Upper lobe of right lung (tissue), 1 donor: ENCODE measurements at regions not wholly inside any gene's neighbourhood (a gene's known extent, or its start where the extent isn't known, plus 50 kb on each side); places are given as distances from the start of the nearest gene placed in this dataset.

Experiments used
- ATAC-seq: fragments of 200-7000 bp; cut with Tn5 transposase; one replicate; pipeline ENCODE4 v1.9.1; 2020; ENCODE audit warnings: mild to moderate bottlenecking, moderate library complexity
- DNase-seq: peaks from one replicate; pipeline ENCODE4 v3.0.0-alpha.2; 2020
- H3K27ac ChIP-seq: fragments of 200-600 bp; one replicate; pipeline ENCODE4 v1.8.0; 2022
- H3K27me3 ChIP-seq: fragments of 200-600 bp; one replicate; pipeline ENCODE4 v1.8.0; 2022; ENCODE audit warnings: mild to moderate bottlenecking
- H3K36me3 ChIP-seq: fragments of 200-600 bp; one replicate; pipeline ENCODE4 v1.8.0; 2022
- H3K4me1 ChIP-seq: fragments of 200-600 bp; one replicate; pipeline ENCODE4 v1.8.0; 2022
- H3K4me3 ChIP-seq: fragments of 200-600 bp; one replicate; pipeline ENCODE4 v1.8.0; 2022; ENCODE audit warnings: mild to moderate bottlenecking
- H3K9me3 ChIP-seq: fragments of 200-600 bp; one replicate; pipeline ENCODE4 v1.8.0; 2022
- intact Hi-C: fragments of 100-400 bp; cut with DNase I; formaldehyde crosslinking; loops from one replicate; pipeline ENCODE4 v1.11.0; 2022
- TF ChIP-seq, protein P1 (sequence below): fragments of 200-600 bp; IDR thresholded peaks from one replicate; pipeline ENCODE4 v1.8.0; 2022; ENCODE audit warnings: antibody characterized with exemption
- donor health status: DM: no; HTN: yes; CAD: no; lungs with severe emphysema.

DNA sequence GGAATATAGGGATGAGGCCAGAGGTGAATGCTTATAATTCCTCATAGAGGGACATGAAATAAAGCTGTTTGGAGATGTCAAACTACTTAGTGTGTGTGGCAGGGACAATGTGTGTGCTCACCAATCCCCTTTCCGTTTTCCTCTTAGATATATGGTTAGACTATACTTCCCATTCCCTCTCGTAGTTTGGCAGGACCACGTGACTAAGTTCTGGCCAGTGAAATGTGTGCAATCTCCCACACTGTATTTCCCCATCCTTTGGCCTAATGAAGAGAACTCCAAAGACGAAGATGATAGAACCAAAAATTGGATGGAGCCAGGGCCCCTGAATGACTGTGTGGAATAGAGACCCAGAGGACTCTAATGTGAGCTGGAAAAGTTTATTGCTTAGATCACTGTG is 233.4 kb upstream of the KLF4 start:
- no peak overlapping the region for H3K27ac ChIP-seq
- intact Hi-C loops: no loop called here
- no peaks in the 10 kb centered on the region for H3K4me1 ChIP-seq
- DNase-seq (no peak), ATAC-seq (peak; percentile 36)
- H3K9me3 ChIP-seq: no peaks in the 10 kb centered on the region
- no peaks in the 10 kb centered on the region for H3K36me3 ChIP-seq
- H3K4me3 ChIP-seq: no peak overlapping the region
- no peaks in the 10 kb centered on the region for H3K27me3 ChIP-seq
- TF ChIP-seq, protein P1, sequence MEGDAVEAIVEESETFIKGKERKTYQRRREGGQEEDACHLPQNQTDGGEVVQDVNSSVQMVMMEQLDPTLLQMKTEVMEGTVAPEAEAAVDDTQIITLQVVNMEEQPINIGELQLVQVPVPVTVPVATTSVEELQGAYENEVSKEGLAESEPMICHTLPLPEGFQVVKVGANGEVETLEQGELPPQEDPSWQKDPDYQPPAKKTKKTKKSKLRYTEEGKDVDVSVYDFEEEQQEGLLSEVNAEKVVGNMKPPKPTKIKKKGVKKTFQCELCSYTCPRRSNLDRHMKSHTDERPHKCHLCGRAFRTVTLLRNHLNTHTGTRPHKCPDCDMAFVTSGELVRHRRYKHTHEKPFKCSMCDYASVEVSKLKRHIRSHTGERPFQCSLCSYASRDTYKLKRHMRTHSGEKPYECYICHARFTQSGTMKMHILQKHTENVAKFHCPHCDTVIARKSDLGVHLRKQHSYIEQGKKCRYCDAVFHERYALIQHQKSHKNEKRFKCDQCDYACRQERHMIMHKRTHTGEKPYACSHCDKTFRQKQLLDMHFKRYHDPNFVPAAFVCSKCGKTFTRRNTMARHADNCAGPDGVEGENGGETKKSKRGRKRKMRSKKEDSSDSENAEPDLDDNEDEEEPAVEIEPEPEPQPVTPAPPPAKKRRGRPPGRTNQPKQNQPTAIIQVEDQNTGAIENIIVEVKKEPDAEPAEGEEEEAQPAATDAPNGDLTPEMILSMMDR: no peak

DNA sequence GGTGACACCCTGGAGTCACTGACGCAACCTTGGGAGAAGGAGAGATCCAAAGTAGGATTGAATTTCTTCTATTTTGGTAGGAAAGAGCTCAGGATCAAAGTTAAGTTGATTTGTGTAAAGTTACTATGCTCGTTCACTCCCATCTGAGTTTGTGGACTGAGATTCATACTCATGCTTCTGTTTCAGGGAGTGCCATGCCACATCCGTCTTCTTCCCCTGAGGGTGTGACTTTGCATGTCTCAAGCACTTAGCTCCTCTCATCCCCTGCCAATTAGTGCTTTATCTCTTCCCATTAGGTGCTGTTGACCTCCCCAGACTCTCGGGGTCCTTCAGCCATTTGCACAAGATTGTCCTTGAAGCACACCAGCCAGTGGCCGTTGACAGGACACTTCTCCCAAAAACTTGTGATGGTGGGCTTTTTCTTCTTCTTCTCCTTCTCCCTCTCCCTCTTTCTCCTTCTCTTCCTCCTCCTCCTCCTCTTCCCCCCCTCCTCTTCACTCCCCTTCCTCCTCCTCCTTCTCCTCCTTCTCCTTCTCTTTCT is 232.2 kb upstream of the KLF4 start:
- H3K9me3 ChIP-seq: no peaks in the 10 kb centered on the region
- ATAC-seq (no peak), DNase-seq (no peak)
- H3K4me1 ChIP-seq: no peaks in the 10 kb centered on the region
- no peaks in the 10 kb centered on the region for H3K36me3 ChIP-seq
- intact Hi-C loops: no loop called here
- TF ChIP-seq, protein P1: no peak
- no peak overlapping the region for H3K27ac ChIP-seq
- no peaks in the 10 kb centered on the region for H3K27me3 ChIP-seq
- no peak overlapping the region for H3K4me3 ChIP-seq

DNA sequence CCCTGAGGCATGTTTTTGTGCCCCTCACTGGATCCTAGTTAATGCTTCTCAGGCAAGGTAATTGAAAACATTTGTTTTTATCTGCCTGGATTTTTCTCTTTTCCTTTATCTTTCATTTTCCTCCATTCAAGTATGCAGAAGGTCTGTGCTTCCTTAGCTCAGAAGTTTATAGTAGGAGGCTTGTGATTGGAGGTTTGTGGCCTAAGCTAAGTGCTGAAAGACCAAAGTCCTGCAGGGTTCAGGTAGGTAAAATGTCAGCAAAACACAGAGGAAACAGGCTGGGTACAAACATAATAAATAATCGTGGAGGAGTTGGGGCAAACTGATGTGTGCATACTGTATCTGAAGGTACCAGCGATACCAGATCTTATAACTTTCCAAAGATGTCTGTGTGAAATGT is 230.9 kb upstream of the KLF4 start:
- TF ChIP-seq, protein P1: no peak
- intact Hi-C loops: no loop called here
- Histone ChIP-seq H3K27ac (no peak overlapping the region), H3K4me3 (no peak overlapping the region), H3K4me1 (no peaks in the 10 kb centered on the region), H3K27me3 (no peaks in the 10 kb centered on the region), H3K9me3 (no peaks in the 10 kb centered on the region), H3K36me3 (no peaks in the 10 kb centered on the region)
- DNase-seq (no peak), ATAC-seq (no peak)

DNA sequence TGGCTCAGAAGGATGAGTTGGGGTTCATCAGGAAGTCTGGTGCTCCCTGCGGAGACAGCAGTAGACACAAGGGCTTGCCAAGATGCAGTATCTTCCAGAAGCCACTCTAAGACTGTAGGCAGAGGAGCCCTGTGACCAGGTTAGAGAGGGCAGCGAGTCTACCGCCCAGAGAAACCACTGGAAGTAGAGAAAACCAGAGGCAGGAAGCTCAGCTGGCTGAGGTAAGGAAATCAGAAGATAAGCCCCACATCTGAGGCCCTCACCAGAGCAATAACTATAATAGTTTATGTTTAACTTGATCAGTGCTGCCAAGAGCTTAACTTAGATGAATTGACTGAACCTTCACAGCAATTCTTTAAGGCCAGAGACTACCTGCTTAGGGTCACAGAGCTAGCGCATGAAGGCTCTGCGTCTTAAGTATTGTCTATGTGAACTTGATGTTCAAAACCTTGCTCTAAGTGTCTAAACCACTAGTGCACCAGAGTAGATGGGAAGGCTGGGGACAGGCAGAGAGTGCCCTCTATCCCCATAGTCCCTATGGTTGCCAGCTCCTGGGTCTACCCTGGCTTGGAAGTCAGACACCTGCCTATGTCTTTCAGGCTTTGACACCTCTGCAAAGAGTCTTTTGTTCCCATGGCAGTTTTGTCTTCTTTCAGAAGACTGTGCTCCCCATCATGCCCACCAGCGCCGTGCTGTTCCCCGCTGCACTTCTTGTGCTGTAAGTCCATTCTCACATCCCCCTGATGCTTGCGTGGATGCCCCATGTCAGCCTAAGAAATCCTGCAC is 228.2 kb upstream of the KLF4 start:
- H3K36me3 ChIP-seq: no peaks in the 10 kb centered on the region
- intact Hi-C loops: no loop called here

GRCh38 chr9:107715740-107716139 is 226.2 kb upstream of the KLF4 start:
- intact Hi-C loops: no loop called here
- Histone ChIP-seq H3K27ac (no peak overlapping the region), H3K4me3 (no peak overlapping the region), H3K4me1 (no peaks in the 10 kb centered on the region), H3K36me3 (no peaks in the 10 kb centered on the region), H3K9me3 (no peaks in the 10 kb centered on the region), H3K27me3 (no peaks in the 10 kb centered on the region)
- ATAC-seq: no peak
- TF ChIP-seq, protein P1: no peak
- DNase-seq: no peak

More for the DNA sequence above, 228.2 kb upstream of the KLF4 start:
- Histone ChIP-seq H3K27me3 (no peaks in the 10 kb centered on the region), H3K4me1 (no peaks in the 10 kb centered on the region), H3K4me3 (no peak overlapping the region), H3K27ac (no peak overlapping the region), H3K9me3 (no peaks in the 10 kb centered on the region)
- TF ChIP-seq, protein P1: no peak
- ATAC-seq (no peak), DNase-seq (no peak)
